ENCODE measurements at regions not wholly inside any gene's neighbourhood (a gene's known extent, or its start where the extent isn't known, plus 50 kb on each side); places are given as distances from the start of the nearest gene placed in this dataset.

DNA sequence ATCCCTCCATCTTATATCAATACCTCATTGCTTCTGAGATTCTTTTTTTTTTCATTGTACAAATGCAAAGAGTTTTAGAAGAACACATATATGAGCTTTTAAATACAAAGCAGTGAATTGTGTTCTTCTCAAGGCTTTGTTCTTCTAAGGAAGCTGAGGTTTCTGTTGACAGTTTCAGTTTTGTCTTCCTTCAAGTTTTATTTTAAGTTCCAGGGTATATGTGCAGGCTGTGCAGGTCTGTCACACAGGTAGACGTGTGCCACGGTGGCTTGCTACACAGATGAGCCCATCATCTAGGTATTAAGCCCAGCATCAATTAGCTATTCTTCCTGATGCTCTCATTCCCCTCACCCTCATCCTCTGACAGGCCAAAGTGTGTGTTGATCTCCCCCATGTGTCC, 201.2 kb upstream of the DIPK2B start:
- no peak for DNase-seq (ENCODE audit: low read depth)

DNA sequence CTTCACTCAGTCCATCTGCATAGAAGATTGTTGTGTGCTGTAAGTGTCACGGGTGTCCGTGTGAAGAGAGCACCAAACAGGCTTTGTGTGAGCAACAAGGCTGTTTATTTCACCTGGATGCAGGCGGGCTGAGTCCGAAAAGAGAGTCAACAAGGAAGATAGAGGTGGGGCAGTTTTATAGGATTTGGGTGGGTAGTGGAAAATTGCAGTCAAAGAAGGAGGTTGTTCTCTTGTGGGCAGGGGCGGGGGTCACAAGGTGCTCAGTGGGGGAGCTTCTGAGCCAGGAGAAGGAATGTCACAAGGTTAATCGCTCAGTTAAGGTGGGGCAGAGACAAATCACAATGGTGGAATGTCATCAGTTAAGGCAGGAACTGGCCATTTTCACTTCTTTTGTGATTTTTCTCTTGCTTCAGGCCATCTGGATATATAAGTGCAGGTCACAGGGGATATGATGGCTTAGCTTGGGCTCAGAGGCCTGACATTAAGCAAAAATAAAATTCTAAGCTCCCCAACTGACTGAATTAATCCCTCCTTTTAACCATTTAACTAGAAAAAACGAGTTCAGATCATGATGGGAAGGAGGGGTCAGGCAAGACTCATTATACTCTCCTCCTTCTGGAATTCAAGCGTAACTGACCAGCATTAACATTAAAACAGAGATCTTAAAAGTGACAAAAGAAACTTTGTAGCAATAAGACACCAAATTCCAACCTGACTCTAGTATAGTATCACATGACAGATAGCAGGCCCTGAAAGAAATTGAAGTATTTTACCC, 200.5 kb upstream of the DIPK2B start:
- DNase-seq (ENCODE audit: low read depth), result peak; percentile 38

DNA sequence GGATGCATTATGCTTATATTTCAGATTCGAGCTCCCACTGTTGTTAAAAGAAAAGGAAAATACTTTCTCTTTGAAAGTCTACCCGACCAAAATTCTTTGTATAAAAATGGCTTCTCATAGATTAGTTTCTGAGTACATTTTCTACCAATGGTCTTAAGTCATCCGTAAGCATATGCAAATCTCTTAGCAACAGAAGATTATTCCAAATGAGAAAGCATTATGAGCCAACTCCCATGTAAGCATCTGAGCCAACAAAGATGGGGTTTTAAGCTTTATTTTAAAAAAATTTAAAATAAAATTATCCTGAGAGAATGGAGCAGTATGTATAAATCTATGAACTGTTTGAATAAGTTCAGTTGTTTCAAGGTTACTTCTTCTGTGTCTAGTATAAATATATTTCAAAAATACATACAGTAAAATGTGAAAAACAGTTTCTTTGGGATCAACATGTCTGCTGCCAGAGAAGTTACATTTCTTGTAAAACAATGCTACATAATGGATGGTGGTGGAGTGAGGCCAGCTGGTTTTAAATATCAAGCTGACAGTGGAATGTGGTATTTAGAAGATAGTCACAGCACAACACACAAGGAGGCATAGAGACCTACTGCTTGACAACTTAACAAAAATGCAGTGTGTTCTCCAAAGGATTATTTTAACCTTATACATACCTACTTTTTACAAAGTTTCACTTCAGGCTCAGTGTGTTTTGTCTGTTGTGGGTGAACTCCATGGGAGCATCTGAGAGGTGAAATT, 199.5 kb upstream of the DIPK2B start:
- DNase-seq (ENCODE audit: low read depth), result peak; percentile 53

DNA sequence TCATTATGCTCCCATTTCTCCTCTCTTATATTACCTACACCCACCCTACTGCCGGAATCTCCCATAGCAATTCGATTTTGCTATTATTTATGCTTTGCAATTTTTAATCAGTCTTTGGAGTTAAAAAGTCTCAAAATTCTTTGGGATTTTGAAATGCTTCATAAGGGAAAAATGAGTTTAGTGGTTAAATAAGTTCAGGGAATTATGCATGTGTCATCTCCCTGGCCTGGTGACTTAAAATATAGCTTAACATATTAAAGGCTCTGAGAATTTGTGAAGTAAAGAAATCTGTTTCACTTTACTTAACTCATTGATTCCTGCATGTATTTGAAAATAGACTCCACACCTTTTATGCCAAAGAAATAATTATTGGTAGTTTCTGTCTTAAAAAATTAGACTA, 185.1 kb upstream of the DIPK2B start:
- peak; percentile 24 for DNase-seq (ENCODE audit: low read depth)

DNA sequence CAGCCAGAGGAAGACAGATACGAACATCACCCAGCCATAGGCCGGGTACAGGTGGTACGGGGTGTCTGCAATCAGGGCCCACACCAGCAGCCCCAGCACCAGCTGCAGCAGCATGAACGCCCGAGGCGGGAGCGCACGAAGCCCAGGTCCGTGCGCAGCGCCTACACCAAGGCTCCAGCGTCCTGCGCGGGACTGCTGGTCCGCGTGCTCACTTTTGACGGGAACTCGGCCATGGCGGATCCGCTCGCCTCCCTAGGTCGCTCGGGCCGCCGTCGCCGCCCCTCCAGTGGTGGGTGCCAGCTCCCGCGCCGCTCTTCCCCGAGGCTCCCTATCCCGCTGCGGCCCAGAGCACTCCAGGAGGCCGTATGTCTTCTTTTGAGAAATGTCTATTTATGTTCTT, 181.2 kb upstream of the DIPK2B start:
- DNase-seq (ENCODE audit: low read depth), result no peak

DNA sequence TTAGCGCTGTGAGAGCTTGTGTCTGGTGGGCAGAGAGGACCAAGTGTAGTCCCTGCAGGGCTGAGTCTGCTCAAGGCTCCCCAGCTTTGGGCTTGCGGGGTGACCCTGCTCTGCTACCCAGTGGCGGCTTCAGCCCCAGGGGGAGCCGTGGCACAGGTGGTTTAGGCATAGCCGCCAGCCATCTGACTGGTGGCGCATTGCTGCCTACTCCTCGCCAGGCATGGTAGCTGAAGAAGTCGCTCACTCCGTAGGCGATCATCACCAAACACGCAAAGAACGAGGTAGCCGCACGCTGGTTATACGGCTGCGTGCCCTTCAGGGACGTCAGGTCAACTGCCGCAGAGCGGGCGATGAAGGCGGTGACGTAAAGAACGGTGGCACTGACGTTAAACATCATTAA, 180.7 kb upstream of the DIPK2B start:
- DNase-seq (ENCODE audit: low read depth), result no peak

DNA sequence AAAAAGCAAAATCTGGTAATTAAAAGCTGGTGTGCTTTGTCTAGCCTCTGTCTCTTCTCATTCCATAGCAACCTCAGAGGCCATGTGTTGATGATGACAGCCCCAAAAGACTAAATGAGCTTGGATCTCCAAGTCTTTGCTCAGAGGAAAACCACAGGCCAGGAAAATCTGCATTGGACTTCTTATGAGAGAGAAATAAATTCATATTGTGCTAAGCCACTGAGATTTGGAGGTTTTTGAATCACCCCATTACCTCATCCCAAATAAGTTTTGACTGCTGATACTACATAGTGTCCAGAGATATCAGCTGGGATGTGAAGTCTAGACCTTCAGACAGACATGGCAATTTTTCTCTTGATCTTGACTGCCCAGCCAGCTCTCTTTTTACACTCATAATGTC, 178.6 kb upstream of the DIPK2B start:
- no peak for DNase-seq (ENCODE audit: low read depth)

DNA sequence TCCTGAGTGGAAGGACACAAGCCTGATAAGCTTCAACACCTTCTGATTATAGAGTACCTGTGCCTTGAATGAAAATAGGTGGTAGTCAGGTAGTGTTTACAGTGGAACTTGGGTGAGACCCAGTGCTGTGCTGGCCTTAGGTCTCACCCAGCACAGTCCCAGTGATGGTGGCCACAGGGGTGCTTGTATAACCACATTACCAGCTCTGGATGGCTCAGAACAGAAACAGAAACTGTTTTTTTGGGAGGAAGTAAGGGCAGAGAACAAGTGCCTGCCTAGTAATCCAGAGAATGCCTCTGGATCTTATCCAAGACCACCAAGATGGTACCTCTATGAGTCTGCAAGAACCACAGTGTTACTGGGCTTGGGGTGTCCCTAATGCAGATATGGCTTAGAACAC, 171.5 kb upstream of the DIPK2B start:
- DNase-seq (ENCODE audit: low read depth), result peak; percentile 20

DNA sequence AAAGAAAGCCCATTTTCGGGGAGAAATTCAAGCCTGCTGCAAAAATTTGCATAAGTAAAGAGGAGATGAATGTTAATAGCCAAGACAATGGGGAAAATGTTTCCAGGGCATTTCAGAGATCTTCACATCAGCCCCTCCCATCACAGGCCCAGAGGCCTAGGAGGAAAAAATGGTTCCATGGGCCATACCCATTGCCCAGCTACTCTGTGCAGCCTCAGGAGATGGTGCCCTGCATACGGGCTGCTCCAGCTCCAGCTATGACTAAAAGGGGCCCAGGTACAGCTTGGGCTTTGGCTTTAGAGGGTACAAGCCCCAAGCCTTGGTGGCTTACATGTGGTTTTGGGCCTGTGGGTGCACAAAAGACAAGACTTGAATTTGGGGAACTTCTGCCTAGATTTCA, 168.0 kb upstream of the DIPK2B start:
- no peak for DNase-seq (ENCODE audit: low read depth)

DNA sequence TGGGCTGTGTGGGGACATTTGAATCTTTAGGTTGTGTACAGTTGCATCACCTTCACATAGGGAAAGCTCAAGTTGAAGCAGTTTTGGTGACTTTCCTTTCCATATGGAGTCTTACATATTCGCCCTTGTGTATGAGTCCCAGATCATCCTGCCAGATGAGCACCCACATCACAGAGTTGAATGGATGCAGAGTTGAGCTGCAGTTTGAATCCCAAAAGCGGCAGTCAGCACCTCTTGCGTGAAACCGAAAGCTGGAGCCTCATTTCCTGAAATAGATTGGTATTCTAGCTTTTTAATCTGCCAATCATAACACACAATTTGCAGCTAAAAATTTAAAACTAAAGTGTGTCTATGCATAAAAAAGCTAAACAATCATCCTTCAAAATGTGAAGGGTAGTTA, 162.9 kb upstream of the DIPK2B start:
- DNase-seq (ENCODE audit: low read depth), result no peak

DNA sequence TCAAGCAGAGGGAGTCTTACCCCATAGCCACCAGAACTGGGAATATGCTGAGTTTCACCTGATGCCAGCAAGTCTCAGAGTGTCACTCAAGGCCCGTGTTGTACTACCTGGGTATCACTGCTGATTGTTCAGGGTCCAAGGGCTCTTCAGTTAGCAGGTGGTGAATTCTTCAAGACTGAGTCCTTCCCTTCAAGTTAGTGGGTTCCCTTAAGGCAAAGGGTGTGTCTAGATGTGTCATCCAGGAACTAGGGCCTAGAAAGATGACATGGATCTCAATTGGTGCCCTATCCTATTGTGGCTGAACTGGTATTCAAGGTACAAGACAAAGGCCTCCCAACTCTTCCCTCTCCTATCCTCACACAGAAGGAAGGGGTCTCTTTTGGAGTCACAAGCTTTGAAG, 159.9 kb upstream of the DIPK2B start:
- DNase-seq (ENCODE audit: low read depth), result no peak

DNA sequence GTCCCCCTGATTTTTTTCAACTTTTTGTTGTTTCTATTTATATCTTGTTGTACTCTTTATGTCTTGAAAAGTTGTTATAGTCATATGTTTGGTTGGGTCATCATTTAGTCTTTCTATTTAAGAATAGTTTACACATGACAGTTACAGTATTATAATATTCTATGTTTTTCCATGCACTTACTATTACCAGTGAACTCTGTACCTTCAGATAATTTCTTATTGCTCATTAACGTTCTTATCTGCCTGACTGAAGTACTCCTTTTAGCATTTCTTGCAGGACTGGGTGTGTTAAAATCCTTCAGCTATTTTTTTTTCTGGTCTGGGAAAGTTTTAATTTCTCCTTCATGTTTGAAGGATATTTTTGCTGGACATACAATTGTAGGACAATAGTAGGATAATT, 157.7 kb upstream of the DIPK2B start:
- DNase-seq (ENCODE audit: low read depth), result no peak

DNA sequence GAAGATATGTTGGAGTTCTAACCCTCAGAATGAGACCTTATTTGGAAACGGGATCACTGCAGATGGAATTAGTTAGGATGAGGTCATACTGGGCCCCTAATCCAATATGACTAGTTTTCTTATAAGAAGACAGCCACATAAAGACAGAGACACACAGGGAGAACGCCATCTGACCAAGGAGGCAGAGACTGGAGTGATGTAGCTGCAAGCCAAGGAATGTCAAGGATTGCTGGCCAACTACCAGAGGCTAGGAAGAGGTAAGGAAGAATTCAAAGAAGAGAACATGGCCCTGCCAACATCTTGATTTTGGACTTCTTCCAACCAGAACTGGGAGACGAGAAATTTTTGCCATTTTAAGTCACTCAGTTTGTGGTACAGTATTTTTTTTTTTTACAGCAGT, 152.8 kb upstream of the DIPK2B start:
- peak; percentile 68 for DNase-seq (ENCODE audit: low read depth)

DNA sequence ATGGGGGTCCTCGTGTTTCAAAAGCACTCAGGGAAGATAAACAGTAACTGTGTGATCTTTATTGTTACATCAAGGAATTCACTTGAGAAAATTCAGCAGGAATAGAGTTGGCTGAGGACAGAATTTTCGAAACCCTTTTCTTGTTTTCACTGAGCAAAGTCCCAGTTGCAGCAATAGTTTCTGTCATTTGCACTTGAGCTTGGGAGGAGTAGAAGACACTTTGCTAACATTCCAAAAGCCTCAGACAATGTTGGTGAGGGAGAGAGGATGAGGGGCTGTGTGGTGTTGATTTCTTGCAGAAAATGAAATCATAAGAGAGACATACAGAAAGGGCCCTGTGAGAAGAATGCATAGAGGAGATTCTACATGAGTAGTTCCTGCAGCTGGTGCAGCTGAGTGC, 151.9 kb upstream of the DIPK2B start:
- no peak for DNase-seq (ENCODE audit: low read depth)

DNA sequence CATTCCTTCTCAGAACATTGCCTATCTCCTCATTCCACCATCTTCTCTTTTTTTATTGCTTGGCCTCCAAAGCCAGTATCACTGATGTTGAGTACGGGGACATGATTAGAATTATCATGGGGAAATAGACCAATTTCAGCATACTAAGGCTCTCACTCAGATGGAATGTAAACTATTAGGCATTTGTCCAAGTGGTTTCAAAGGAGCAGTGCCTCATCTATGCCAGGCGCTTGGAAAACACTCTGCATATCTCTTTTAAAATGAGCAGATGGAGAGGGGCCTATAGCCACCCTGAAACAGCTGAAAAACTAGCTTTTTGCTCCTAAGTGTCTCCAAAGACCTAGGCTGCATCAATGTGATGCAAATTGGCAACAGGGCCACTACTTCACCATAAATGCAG, 150.8 kb upstream of the DIPK2B start:
- peak; percentile 82 for DNase-seq (ENCODE audit: low read depth)

DNA sequence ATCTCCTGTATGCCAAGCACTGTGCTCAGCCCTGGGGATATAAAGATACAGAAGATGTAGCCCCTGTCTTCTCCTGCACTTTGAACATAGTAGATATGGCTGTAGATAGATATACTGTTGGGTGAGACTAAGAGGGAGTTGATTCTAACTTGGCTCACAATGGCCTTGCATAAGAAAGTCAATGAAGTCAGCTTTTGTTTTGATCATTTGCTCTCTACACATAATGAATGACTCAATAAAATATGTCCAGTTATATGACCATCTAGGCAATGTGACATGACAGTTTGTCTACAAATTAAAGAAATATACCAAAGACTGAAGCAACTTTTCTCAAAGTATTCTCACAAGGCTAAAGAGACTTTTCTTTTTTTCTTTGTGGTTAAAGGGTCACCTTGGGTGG, 147.6 kb upstream of the DIPK2B start:
- DNase-seq (ENCODE audit: low read depth), result no peak

DNA sequence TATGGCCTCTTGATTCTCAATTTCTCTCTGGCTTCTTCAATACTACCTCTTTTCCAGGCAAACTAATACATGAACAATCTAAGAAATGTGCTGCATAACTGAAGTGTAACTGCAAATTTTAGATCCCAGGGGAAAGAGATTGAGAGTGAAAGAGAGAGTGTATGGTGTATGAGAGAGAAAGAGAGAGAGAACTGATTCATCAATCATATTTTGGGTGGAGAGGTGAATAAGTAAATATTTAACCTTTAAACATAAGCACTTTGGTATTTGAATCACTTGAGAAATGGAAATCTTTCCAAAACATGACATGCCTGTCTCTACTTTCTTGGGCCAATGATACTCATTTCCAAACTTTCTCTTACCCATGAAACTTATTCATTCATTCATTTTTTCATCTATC, 147.2 kb upstream of the DIPK2B start:
- DNase-seq (ENCODE audit: low read depth), result no peak

DNA sequence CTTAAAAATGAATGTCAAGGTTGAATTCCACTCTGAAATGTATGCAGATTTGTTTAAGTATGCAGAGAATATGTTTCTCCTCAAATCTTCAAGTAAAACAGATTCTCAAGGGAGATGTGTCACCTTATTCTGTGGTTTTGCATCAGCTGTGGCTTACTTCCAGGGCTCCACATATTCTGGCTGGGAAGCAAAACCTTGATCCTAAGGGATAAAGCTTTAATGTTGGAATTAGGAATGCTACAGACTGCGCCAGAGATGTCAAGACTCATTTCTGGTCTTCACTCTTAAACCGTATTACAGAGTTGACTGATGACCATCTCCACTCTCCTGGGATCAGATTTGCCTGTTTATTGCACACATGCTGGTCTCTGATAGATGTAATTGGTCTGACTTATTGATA, 143.9 kb upstream of the DIPK2B start:
- DNase-seq (ENCODE audit: low read depth), result peak; percentile 81

DNA sequence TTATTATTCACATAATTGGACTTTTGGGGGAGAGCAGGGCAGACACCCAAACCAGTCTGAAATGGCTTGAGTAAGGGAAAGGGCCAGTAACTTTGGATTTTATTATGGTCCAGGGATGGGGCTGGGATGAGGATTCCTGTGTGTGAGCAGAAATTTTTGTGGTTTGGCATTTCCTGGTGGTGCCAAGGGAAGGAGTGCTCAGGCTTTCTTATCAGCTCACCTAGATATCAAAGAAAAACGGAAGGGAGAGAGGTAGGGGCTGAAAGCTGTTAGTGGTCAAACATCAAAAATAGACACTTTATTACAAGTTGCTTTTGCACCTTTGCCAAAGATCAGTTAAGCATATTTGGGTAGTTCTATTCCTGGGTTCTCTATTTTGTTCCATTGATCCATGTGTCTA, 128.5 kb upstream of the DIPK2B start:
- peak; percentile 75 for DNase-seq (ENCODE audit: low read depth)

DNA sequence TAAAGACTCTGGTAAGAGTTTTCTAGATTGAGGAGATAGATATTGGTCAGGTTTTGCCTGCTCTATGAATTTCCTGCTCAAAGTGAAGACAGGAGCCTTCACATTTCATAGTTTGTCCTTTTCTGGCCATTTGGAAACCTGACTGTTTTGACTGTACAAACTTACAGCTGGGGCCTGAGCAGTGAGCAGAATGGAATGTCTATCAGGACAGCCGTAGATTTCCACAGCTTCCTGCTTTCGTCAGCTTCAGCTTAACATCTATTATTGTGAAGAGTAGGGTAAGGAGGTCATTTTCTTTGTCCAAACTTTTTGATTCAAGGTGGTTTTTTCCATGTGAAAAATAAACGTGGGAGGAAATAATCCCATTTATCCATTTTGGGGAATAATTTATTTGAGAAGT, 124.3 kb upstream of the DIPK2B start:
- peak; percentile 40 for DNase-seq (ENCODE audit: low read depth)

DNA sequence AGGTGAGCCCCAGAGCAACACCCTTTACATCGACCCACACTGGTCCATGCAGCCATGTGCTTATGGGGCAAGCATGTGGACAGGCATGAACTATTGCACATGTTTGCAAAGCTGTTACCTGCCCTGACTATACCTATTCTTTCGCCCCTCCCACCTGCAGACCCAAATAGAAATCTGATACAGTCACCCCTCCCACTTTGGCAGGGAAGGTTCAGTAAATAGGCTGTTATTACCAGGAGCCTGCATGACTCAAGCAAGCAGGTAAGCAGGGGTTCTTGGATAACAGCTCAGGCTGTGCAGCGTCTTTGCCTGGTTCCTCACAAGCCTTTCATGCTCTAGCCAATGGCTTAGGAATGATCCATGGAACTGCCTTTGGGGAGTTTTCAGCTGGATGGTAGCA, 122.7 kb upstream of the DIPK2B start:
- no peak for DNase-seq (ENCODE audit: low read depth)

DNA sequence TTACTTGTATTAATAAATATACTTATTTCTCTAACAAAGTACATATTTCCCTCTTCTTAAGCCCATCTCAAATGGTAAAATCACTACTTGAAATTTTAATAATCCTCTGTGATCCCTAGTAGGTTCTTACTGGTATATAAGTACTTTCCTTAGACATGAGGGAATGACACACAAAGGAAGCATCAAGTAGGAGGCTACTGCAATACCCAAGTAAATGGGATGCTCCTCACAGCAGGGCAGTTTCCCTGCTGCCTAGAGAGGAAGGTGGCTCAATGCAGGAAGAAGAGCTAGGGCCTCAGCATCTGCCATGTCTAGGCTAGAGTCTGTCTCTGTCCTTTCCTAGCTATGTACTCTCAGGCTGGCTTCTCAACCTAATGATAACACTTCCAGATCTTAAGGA, 122.1 kb upstream of the DIPK2B start:
- DNase-seq (ENCODE audit: low read depth), result peak; percentile 52

DNA sequence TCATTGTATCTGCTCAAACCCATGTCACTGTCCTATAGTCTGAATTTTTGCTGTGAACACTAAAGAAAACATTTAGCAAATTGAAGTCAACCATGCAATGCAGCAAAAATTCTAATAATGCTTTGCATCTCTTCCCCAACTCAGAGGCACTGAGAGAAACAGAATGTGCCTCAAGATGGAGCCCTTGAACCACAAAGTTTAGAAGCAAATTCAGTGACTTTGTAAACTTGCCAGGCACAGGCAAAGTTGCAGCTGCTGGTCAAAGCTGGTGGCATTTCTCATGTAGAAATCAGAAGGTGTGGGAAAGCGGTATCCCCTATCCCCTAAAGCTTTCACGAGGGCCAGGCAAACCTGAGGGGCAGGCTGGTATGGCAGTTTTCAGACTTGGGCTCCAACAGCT, 121.7 kb upstream of the DIPK2B start:
- peak; percentile 86 for DNase-seq (ENCODE audit: low read depth)

DNA sequence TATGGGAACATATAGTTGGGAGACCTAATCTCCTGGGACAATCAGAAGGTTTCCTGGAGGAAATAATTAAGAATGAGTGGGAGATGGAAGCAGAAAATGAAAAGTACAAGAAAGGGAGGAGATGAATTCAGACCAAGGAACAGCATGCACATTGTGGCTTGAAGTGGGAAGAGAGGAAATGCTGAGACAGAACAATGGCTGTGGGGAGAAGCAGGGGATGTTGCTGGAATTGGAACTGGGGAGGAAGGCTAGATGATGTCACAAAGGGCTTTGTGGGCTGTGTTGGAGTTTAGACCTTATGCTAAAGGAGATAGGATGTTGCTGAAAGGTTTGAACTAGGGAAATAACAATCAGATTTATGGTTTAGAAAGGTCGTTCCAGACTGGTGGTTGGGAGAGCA, 119.5 kb upstream of the DIPK2B start:
- no peak for DNase-seq (ENCODE audit: low read depth)
